ENCODE measurements at regions not wholly inside any gene's neighbourhood (a gene's known extent, or its start where the extent isn't known, plus 50 kb on each side); places are given as distances from the start of the nearest gene placed in this dataset.

DNA sequence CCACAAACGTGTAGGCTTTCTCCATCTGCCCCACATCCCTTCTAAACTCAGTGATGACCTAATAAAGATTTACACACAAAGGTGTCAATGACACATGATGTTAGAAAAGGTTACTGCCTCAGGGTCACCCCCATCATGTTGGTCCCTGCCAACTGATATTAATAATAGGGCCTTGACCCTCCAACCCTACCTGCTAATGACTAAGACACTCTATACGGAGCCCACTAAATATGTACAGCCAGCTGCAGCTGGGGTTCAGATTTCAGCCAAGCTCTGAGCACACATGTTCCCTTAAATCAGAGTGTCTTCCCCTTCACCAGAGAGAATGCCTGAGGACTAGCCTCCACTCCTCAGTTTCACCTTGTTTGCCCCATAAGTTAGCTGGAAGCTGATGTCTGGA is 67.4 kb upstream of the SNRPB2 start (continued):
- TF ChIP-seq, protein P1, sequence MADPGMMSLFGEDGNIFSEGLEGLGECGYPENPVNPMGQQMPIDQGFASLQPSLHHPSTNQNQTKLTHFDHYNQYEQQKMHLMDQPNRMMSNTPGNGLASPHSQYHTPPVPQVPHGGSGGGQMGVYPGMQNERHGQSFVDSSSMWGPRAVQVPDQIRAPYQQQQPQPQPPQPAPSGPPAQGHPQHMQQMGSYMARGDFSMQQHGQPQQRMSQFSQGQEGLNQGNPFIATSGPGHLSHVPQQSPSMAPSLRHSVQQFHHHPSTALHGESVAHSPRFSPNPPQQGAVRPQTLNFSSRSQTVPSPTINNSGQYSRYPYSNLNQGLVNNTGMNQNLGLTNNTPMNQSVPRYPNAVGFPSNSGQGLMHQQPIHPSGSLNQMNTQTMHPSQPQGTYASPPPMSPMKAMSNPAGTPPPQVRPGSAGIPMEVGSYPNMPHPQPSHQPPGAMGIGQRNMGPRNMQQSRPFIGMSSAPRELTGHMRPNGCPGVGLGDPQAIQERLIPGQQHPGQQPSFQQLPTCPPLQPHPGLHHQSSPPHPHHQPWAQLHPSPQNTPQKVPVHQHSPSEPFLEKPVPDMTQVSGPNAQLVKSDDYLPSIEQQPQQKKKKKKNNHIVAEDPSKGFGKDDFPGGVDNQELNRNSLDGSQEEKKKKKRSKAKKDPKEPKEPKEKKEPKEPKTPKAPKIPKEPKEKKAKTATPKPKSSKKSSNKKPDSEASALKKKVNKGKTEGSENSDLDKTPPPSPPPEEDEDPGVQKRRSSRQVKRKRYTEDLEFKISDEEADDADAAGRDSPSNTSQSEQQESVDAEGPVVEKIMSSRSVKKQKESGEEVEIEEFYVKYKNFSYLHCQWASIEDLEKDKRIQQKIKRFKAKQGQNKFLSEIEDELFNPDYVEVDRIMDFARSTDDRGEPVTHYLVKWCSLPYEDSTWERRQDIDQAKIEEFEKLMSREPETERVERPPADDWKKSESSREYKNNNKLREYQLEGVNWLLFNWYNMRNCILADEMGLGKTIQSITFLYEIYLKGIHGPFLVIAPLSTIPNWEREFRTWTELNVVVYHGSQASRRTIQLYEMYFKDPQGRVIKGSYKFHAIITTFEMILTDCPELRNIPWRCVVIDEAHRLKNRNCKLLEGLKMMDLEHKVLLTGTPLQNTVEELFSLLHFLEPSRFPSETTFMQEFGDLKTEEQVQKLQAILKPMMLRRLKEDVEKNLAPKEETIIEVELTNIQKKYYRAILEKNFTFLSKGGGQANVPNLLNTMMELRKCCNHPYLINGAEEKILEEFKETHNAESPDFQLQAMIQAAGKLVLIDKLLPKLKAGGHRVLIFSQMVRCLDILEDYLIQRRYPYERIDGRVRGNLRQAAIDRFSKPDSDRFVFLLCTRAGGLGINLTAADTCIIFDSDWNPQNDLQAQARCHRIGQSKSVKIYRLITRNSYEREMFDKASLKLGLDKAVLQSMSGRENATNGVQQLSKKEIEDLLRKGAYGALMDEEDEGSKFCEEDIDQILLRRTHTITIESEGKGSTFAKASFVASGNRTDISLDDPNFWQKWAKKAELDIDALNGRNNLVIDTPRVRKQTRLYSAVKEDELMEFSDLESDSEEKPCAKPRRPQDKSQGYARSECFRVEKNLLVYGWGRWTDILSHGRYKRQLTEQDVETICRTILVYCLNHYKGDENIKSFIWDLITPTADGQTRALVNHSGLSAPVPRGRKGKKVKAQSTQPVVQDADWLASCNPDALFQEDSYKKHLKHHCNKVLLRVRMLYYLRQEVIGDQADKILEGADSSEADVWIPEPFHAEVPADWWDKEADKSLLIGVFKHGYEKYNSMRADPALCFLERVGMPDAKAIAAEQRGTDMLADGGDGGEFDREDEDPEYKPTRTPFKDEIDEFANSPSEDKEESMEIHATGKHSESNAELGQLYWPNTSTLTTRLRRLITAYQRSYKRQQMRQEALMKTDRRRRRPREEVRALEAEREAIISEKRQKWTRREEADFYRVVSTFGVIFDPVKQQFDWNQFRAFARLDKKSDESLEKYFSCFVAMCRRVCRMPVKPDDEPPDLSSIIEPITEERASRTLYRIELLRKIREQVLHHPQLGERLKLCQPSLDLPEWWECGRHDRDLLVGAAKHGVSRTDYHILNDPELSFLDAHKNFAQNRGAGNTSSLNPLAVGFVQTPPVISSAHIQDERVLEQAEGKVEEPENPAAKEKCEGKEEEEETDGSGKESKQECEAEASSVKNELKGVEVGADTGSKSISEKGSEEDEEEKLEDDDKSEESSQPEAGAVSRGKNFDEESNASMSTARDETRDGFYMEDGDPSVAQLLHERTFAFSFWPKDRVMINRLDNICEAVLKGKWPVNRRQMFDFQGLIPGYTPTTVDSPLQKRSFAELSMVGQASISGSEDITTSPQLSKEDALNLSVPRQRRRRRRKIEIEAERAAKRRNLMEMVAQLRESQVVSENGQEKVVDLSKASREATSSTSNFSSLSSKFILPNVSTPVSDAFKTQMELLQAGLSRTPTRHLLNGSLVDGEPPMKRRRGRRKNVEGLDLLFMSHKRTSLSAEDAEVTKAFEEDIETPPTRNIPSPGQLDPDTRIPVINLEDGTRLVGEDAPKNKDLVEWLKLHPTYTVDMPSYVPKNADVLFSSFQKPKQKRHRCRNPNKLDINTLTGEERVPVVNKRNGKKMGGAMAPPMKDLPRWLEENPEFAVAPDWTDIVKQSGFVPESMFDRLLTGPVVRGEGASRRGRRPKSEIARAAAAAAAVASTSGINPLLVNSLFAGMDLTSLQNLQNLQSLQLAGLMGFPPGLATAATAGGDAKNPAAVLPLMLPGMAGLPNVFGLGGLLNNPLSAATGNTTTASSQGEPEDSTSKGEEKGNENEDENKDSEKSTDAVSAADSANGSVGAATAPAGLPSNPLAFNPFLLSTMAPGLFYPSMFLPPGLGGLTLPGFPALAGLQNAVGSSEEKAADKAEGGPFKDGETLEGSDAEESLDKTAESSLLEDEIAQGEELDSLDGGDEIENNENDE (IDR thresholded peaks at IDR 0.05; ENCODE audit: insufficient replicate concordance, low read length) = no peak
- TF ChIP-seq CHD2 (IDR thresholded peaks at IDR 0.05; ENCODE audit: low read length) (no peak), SP4 (IDR thresholded peaks at IDR 0.05; ENCODE audit: low read length) (no peak), BACH1 (IDR thresholded peaks at IDR 0.05; ENCODE audit: low read length) (no peak), RFX5 (IDR thresholded peaks at IDR 0.05; ENCODE audit: borderline replicate concordance, low read depth, low read length) (no peak), BCL11A (IDR thresholded peaks at IDR 0.05; ENCODE audit: low read depth in 2 of 2, low read length in 2 of 2) (no peak), CHD1 (IDR thresholded peaks at IDR 0.05; ENCODE audit: low read depth, low read length) (no peak), NRF1 (IDR thresholded peaks at IDR 0.05; ENCODE audit: low read depth, low read length) (no peak), EGR1 (IDR thresholded peaks at IDR 0.05; ENCODE audit: borderline replicate concordance, low read depth, low read length) (no peak)
- TF ChIP-seq, protein P2, sequence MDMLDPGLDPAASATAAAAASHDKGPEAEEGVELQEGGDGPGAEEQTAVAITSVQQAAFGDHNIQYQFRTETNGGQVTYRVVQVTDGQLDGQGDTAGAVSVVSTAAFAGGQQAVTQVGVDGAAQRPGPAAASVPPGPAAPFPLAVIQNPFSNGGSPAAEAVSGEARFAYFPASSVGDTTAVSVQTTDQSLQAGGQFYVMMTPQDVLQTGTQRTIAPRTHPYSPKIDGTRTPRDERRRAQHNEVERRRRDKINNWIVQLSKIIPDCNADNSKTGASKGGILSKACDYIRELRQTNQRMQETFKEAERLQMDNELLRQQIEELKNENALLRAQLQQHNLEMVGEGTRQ (IDR thresholded peaks at IDR 0.05; ENCODE audit: low read length) = no peak
